ENCODE measurements at regions not wholly inside any gene's neighbourhood (a gene's known extent, or its start where the extent isn't known, plus 50 kb on each side); places are given as distances from the start of the nearest gene placed in this dataset. TPM values are rescaled to one million over a fixed set of nuclear protein-coding genes. Genes with fewer than 3 reads are reported as not detected.

DNA sequence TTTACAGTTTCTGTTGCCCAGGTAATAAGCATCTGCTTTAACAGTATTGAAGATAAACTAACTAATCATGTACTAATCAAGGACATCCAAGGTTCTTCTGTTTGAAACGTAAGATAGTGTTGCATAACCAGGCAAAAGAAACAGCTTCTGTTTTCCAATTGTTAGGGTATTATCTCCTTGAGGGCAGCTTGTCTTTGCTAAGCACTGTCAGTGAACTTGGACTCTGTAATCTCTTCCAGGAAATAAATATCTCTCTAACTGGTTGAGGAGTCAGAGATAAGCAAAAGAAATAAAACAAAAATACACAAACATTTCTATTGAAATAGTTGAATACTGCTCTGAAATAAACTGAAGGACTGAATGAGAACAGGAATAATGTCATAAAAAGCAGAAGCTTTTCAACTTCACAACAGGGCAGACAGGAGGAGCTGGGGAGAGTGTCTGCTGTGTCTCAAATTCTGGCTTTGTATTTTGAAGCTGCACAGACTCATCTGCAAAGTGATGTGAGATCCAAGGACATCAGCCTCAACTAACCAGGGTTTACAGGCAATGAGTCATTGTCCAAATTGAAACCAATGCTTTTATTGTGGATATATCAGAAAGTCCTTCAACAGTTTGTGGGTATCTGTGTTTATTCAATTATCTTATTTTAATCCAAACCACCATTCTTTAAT lies 1253.0 kb upstream of the PCDH7 start:
- Histone ChIP-seq H3K27ac (replicated peaks) (no peak overlapping the region), H3K27me3 (ENCODE audit: insufficient read depth, poor library complexity, severe bottlenecking) (no peaks in the 10 kb centered on the region), H3K4me3 (replicated peaks; ENCODE audit: insufficient read depth, low read length) (no peak overlapping the region)
- TF ChIP-seq, protein P1, sequence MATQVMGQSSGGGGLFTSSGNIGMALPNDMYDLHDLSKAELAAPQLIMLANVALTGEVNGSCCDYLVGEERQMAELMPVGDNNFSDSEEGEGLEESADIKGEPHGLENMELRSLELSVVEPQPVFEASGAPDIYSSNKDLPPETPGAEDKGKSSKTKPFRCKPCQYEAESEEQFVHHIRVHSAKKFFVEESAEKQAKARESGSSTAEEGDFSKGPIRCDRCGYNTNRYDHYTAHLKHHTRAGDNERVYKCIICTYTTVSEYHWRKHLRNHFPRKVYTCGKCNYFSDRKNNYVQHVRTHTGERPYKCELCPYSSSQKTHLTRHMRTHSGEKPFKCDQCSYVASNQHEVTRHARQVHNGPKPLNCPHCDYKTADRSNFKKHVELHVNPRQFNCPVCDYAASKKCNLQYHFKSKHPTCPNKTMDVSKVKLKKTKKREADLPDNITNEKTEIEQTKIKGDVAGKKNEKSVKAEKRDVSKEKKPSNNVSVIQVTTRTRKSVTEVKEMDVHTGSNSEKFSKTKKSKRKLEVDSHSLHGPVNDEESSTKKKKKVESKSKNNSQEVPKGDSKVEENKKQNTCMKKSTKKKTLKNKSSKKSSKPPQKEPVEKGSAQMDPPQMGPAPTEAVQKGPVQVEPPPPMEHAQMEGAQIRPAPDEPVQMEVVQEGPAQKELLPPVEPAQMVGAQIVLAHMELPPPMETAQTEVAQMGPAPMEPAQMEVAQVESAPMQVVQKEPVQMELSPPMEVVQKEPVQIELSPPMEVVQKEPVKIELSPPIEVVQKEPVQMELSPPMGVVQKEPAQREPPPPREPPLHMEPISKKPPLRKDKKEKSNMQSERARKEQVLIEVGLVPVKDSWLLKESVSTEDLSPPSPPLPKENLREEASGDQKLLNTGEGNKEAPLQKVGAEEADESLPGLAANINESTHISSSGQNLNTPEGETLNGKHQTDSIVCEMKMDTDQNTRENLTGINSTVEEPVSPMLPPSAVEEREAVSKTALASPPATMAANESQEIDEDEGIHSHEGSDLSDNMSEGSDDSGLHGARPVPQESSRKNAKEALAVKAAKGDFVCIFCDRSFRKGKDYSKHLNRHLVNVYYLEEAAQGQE (IDR thresholded peaks at IDR 0.05; ENCODE audit: insufficient replicate concordance, low read depth) = no peak
- TF ChIP-seq, protein P2, sequence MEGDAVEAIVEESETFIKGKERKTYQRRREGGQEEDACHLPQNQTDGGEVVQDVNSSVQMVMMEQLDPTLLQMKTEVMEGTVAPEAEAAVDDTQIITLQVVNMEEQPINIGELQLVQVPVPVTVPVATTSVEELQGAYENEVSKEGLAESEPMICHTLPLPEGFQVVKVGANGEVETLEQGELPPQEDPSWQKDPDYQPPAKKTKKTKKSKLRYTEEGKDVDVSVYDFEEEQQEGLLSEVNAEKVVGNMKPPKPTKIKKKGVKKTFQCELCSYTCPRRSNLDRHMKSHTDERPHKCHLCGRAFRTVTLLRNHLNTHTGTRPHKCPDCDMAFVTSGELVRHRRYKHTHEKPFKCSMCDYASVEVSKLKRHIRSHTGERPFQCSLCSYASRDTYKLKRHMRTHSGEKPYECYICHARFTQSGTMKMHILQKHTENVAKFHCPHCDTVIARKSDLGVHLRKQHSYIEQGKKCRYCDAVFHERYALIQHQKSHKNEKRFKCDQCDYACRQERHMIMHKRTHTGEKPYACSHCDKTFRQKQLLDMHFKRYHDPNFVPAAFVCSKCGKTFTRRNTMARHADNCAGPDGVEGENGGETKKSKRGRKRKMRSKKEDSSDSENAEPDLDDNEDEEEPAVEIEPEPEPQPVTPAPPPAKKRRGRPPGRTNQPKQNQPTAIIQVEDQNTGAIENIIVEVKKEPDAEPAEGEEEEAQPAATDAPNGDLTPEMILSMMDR (IDR thresholded peaks at IDR 0.05; ENCODE audit: insufficient read depth, low read length) = no peak
- TF ChIP-seq POLR2AphosphoS5 (IDR thresholded peaks at IDR 0.05; ENCODE audit: low read depth) = no peak
- no peak for TF ChIP-seq SPI1 (IDR thresholded peaks at IDR 0.05; ENCODE audit: borderline replicate concordance, low read depth)
- TF ChIP-seq GABPA (IDR thresholded peaks at IDR 0.05; ENCODE audit: low read depth) = no peak
- no peak for DNase-seq (ENCODE audit: low read depth in 1 of 2, low spot score in 1 of 2)

Small RNAs in the stretch of these regions (microRNA-seq; reads per million reads assigned to microRNA genes)
- gene MIR4275 = not detected

All from HL-60 (cell line).